HG03066 (cell line): ENCODE measurements at regions not wholly inside any gene's neighbourhood (a gene's known extent, or its start where the extent isn't known, plus 50 kb on each side); places are given as distances from the start of the nearest gene placed in this dataset.
"Not testable (repeated sequence)": the region's sequence is repeated elsewhere in the genome, so short reads cannot be mapped to it uniquely, and the experiment has no call there.

Experiments
- ATAC-seq: cut with Tn5 transposase; IDR thresholded peaks from one replicate; pipeline ENCODE4 v1.9.1; 2021; ENCODE audit warnings: low read depth; ENCODE audit not compliant: unreplicated experiment

DNA sequence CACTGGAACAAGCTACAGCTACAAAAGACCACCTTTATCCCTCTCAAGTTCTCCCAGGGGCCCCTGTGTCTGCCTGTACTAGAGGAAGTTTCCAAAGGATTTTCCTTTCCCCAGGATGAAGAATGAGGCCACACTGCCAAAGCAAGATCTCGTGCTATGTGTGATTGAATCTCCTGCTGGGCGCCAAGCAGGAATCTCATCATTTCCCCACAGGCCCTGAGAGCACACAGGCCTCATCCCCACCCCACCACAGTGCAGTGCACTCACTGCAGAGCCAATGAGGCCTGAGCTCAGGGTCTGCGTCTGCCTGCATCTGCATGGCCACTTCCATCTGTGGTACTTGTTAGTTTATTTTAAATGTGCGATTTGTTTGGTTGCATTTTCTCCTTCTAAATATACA is 387.4 kb upstream of the ASIC2 start:
- no peak for ATAC-seq

GRCh38 chr17:33682599-33682998 is 389.5 kb upstream of the ASIC2 start:
- no peak for ATAC-seq

DNA sequence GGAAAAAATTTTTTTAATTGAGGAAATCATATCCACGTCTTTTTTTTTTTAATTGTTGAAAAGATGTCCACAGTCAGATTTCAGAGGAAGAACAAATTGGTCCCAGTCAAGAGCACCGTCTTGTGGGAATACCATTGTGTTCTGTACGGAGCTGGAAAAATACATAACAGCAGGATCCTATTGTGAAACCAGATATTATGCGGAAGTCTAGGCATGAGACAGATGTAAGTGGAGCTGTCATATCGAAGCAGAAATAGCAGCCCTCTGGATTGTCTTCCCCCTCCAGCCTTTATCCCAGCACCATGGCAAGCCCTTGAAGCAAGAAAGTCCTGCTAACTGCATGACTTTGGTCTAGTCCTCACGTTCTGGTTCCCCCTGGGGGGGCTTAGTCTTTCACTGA is 391.6 kb upstream of the ASIC2 start:
- no peak for ATAC-seq

DNA sequence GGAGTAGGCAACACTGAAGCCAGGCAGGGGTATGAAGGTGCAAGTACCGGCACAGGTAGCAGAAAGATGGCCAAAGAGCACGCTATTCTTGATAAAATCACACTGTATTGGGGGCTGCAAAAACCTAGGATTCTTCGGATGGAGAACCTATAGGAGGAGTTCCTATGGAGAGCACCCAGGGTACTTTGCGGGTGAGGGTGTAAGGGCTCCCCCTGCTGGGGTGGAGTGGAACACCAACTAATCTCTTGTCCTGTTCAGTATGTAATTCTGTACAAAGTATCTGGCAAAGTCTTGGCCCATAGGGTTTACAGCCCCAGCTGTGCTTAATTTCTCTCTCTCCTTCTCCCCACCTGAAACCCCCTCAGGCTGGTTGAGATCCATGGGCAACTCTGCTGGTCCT is 393.1 kb upstream of the ASIC2 start:
- no peak for ATAC-seq

- ATAC-seq = no peak
These were observed 394.7 kb upstream of the ASIC2 start for GRCh38 chr17:33687831-33688230.

DNA sequence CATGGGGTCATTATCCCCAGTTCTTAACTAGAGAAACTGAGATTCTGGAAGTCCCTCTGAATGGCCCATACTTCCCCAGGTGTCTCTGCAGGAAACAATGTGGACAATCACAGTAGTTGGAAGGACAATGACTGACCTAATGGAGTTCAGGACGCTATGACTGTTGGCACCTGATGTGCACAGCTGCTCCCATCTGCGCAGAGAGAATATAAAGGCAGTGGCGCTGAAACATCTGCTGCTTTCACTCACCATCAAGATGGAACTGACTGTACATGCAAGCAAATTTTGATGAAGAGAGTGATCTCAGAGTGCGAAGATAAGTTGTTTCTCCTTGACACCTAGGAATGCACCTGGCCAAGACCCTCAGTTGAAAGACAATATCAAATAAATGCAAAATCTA is 395.7 kb upstream of the ASIC2 start:
- no peak for ATAC-seq

- ATAC-seq = no peak
These were observed 396.6 kb upstream of the ASIC2 start for GRCh38 chr17:33689725-33690124.

DNA sequence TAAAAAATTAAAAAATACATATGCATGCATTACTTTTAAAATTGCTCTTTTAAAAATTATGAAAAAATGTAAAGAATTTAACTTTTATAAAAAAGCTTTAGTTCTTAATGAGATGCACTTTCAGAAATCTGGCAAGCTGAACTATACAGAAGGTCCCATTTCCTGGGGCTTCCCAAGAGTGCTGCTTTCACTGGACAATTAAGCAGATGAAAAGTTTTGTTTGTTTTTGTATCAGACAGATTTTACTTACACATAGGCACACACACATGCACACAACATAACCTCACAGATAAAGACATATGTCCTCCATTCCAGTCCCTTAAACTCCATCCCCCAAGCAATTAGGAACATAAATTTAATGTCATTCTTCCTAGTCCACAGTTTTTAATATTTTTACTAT is 402.3 kb upstream of the ASIC2 start:
- no peak for ATAC-seq

- no peak for ATAC-seq
These were observed 403.0 kb upstream of the ASIC2 start for GRCh38 chr17:33696102-33696501.

GRCh38 chr17:33697557-33697956 is 404.5 kb upstream of the ASIC2 start:
- ATAC-seq = no peak

- ATAC-seq = no peak
These were observed 408.8 kb upstream of the ASIC2 start for GRCh38 chr17:33701910-33702309.

- no peak for ATAC-seq
These were observed 411.8 kb upstream of the ASIC2 start for GRCh38 chr17:33704856-33705255.

DNA sequence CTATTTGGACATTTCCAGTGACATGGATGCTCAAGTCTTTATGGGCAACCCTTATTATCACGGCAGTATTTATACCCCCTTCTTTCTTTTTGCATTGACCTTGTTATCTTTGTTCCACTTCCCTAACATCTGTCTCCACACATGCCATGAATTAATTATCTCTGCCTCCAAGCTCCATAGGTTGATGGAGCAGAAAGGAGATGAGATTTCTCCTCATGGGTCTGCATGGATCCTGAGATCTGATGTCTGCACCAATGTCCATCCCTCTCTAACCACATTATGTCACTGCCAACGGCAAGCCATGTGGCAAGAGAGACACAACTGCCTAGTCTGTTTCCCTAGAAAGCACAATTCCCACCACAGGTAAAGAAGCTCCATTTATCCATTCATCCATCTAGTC is 416.8 kb upstream of the ASIC2 start:
- ATAC-seq = no peak

DNA sequence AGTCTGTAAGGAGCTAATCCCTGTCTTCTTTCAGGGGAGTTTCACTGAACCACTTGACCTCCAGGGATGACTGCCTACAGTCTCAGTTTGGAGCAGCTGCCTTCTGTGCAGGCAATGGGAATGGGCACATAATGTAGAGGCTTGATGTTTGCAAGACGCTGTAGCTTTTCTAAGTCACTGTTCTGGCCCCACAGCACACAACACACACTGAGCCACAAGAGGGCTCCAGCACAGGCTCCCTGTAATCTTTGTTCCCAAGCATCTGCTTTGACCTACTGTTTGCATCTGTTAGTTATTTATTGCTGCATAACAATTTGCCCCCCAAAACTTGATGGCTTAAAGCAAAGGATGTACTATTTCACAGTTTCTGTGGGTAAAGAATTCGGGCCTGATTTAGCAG is 419.0 kb upstream of the ASIC2 start:
- ATAC-seq = no peak

DNA sequence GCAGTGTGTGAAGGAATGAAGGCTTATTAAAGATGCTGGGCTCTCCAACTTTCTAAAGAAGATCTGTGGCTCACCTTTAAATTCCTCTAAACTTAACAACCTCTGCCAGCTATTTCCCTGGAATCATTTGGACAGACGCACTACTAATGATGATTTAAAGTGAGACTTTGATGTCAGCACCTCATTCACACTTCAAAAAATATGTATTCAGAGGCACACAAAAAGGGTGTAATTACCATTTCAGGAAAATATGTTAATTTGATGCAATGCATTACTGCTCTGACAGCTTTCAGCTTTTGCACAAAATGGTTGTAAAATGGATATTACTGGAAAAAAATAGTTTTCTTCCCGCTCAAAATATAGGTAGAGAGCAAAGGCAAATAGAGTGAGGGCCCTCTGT is 423.9 kb upstream of the ASIC2 start:
- ATAC-seq = no peak

DNA sequence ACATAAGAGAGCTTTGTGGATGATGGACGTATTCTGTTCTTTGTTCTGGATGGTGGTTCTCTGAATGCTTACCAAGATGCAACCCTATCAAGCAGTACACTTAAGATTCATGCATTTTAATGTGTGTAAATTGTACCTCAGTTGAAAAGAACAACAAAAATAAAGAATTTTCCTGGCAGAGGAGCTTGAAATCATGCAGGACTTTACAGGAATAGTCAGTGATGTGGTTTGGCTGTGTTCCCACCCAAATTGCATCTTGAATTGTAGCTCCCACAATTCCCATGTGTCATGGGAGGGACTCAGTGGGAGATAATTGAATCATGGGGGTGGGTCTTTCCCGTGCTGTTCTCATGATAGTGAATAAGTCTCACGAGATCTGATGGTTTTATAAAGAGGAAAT is 430.6 kb upstream of the ASIC2 start:
- ATAC-seq = not testable (repeated sequence)

- no peak for ATAC-seq
These were observed 432.7 kb upstream of the ASIC2 start for GRCh38 chr17:33725675-33726271.

DNA sequence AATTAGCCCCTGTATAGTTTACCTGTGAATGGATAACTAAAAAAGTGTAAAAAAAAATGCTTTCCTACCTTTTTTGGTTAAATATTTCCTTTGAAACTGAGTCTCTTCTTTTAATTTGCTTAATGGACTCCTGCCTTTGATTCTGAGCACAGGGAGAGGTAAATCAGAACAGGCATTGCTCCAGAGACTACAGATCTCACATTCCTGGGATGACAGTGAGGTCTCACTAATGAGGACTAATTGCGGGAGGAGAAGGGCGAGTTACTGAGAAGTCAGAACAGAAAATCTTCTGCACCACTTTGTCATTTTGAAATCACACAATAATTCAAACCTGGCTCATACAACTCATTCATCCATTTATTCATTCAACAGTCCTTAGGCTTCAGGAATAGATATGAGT is 437.0 kb upstream of the ASIC2 start:
- no peak for ATAC-seq

DNA sequence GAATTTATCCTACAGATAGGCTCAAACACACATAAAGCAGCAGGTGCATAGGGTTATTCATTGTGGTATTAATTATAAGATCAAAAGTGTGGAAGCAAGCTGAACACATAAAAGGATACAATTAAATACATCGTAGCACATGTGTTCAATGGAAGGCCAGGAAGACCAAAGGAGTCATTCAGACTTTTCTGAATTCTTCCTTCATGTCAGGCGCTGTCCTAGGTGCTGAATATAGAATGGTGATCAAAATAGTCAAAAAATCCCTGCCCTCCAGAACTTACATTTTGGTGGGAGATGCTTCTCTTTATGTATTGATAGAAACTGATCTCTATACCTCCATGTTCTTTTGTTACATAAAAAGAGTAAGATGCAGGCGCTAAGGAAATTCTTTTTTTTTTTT is 439.0 kb upstream of the ASIC2 start:
- ATAC-seq = no peak

- ATAC-seq = no peak
These were observed 446.6 kb upstream of the ASIC2 start for GRCh38 chr17:33739714-33740113.

DNA sequence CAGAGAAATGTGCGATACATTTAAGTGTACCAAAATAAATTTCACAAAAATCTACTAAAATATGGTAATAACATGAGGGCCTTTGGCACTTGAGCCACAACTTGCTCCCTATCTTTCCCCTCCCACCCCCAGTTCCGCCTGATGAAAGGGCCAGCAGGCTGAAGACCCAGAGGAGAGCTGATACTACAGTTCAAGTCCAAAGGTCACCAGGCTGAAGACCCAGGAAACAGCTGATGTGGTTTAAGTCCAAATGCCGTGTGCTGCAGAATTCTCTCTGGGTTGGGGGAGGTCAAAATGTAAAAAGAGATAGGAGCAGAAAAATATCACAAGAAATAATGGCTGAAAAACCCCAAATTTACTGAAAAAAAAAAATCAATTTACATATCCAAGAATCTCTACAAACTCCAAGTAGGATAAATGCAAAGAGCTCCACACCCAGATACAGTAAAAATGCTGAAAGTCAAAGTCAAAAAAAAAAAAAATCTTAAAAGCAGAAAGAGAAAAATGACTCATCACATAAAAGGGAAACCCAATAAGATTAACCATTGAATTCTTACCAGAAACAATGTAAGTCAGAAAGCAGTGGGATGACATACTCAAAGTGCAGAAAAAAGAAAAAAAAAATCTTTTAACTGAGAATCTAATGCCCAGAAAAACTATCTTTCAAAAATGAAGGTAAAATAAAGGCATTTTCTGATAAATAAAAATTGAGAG is 452.1 kb upstream of the ASIC2 start:
- ATAC-seq = no peak

GRCh38 chr17:33749171-33749570 is 456.1 kb upstream of the ASIC2 start:
- ATAC-seq = no peak
